D721Med (cell line): ENCODE measurements at regions not wholly inside any gene's neighbourhood (a gene's known extent, or its start where the extent isn't known, plus 50 kb on each side); places are given as distances from the start of the nearest gene placed in this dataset.

Source experiments
- DNase-seq: peaks from one replicate; pipeline ENCODE4 v3.0.0; 2011; ENCODE audit warnings: low spot score; ENCODE audit not compliant: insufficient read length
- FAIRE-seq: peaks from 2 replicates; lab custom pipeline; 2011; peaks lifted over from hg19 to GRCh38; lab: Jason Lieb, UNC
- CTCF ChIP-seq: IDR thresholded peaks from 2 replicates; pipeline ENCODE4 v1.5.1; 2012; ENCODE audit warnings: mild to moderate bottlenecking, control low read depth; ENCODE audit not compliant: insufficient read depth; ENCODE audit errors: missing control alignments

GRCh38 chr2:56505885-56506284 is 322.1 kb downstream of the CCDC85A start:
- no peak for TF ChIP-seq CTCF
- FAIRE-seq (no peak), DNase-seq (no peak)

- DNase-seq (no peak), FAIRE-seq (no peak)
- no peak for TF ChIP-seq CTCF
Measured at GRCh38 chr2:56508662-56509061, 324.9 kb downstream of the CCDC85A start.

GRCh38 chr2:56510610-56511009 is 326.8 kb downstream of the CCDC85A start:
- TF ChIP-seq CTCF, result no peak
- FAIRE-seq (no peak), DNase-seq (no peak)

GRCh38 chr2:56515399-56515798 is 331.6 kb downstream of the CCDC85A start:
- TF ChIP-seq CTCF, result no peak
- FAIRE-seq (no peak), DNase-seq (no peak)

DNA sequence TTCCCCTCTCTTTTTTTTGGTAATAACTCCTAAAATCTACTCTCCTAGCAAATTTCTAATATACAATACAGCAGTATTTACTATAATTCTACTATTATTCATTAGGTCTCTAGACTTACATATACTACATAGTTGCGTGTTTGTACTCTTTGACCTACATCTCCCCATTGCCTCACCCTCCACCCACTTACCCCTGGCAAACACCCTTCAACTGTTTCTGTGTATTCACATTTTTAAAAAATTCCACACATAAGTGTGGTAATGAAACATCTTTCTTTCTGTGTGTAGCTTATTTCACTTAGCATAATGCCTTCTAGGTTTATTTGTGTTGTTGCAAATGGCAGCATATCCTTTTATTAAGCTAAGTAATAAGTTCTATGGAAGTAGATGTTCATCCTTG is 336.0 kb downstream of the CCDC85A start:
- FAIRE-seq (no peak), DNase-seq (no peak)
- TF ChIP-seq CTCF, result no peak

- DNase-seq (no peak), FAIRE-seq (no peak)
- no peak for TF ChIP-seq CTCF
Measured at GRCh38 chr2:56522605-56523089, 338.9 kb downstream of the CCDC85A start.

- TF ChIP-seq CTCF, result no peak
- no peak for DNase-seq
- FAIRE-seq, result no peak
Measured at GRCh38 chr2:56523816-56524215, 340.0 kb downstream of the CCDC85A start.
